PC-9 (cell line): ENCODE measurements at regions not wholly inside any gene's neighbourhood (a gene's known extent, or its start where the extent isn't known, plus 50 kb on each side); places are given as distances from the start of the nearest gene placed in this dataset.

Source experiments
- CTCF ChIP-seq: fragments of 200-600 bp; sonication (generic); conservative IDR thresholded peaks from 2 replicates; pipeline ENCODE4 v1.6.1; 2017; ENCODE audit warnings: mixed run types, antibody characterized with exemption, mild to moderate bottlenecking, moderate library complexity
- EZH2 ChIP-seq: fragments of 200-600 bp; sonication (generic); IDR thresholded peaks from 2 replicates; pipeline ENCODE4 v1.8.0; 2017; ENCODE audit warnings: antibody characterized with exemption, low read depth

GRCh38 chr3:55297706-55298105 lies 189.4 kb downstream of the WNT5A start:
- TF ChIP-seq CTCF (no peak), EZH2 (no peak)
